HFF-Myc (cell line): ENCODE measurements at regions not wholly inside any gene's neighbourhood (a gene's known extent, or its start where the extent isn't known, plus 50 kb on each side); places are given as distances from the start of the nearest gene placed in this dataset.

ENCODE experiments used
- DNase-seq: peaks from one replicate; pipeline ENCODE4 v3.0.0-alpha.2; 2011; ENCODE audit warnings: low read depth; ENCODE audit errors: extremely low read depth
- H3K4me3 ChIP-seq: replicated peaks from 2 replicates; pipeline ENCODE4 v1.5.1; 2011; ENCODE audit warnings: low read depth, mild to moderate bottlenecking, control low read depth, low read length
- TF ChIP-seq, protein P1 (sequence below): IDR thresholded peaks from 2 replicates; pipeline ENCODE4 v1.5.1; 2012; ENCODE audit warnings: mild to moderate bottlenecking, low read depth, low read length, control low read depth; ENCODE audit errors: missing control alignments

DNA sequence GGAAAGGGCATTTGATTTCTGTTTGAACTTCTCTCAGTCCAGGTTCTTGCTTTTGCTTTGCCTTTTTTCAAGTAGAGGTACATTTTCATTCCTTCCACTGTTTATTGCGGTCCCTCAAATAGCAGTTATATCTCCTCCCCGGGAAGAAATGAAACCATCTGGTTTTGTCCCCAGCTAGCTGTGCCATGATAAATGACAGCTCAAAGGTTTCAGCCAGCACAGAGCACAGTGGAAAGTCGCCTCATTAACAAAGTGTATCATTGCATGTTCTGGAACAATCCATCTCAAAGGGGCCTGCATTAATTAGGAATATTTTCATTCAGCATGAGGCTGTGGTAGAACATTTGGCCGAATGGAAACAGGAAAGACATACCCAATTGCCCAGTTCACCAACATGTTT, 146.0 kb downstream of the EDN3 start:
- TF ChIP-seq, protein P1, sequence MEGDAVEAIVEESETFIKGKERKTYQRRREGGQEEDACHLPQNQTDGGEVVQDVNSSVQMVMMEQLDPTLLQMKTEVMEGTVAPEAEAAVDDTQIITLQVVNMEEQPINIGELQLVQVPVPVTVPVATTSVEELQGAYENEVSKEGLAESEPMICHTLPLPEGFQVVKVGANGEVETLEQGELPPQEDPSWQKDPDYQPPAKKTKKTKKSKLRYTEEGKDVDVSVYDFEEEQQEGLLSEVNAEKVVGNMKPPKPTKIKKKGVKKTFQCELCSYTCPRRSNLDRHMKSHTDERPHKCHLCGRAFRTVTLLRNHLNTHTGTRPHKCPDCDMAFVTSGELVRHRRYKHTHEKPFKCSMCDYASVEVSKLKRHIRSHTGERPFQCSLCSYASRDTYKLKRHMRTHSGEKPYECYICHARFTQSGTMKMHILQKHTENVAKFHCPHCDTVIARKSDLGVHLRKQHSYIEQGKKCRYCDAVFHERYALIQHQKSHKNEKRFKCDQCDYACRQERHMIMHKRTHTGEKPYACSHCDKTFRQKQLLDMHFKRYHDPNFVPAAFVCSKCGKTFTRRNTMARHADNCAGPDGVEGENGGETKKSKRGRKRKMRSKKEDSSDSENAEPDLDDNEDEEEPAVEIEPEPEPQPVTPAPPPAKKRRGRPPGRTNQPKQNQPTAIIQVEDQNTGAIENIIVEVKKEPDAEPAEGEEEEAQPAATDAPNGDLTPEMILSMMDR = no peak
- DNase-seq = no peak

DNA sequence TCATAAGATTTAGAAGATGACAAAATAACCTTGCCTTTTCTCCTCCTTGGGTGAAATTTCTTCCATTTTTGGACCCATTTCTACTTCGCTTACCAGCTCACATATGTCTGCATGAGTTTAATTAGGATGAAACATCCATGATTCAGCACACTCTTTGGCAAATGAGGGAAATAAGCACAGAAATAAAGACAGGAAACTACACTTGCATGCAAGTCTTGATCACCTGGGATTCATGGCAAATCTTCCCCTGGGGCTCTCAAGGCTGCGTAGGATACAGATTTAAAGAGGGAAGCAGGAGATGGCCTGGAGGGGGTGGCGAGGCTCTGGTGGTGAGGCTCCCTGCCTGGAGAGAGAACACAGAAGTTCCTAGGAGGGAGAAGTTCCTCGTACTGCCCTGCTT, 147.8 kb downstream of the EDN3 start:
- no peak for DNase-seq
- no peak overlapping the region for H3K4me3 ChIP-seq
- TF ChIP-seq, protein P1 = no peak

More for the DNA sequence above, 146.0 kb downstream of the EDN3 start:
- no peak overlapping the region for H3K4me3 ChIP-seq

DNA sequence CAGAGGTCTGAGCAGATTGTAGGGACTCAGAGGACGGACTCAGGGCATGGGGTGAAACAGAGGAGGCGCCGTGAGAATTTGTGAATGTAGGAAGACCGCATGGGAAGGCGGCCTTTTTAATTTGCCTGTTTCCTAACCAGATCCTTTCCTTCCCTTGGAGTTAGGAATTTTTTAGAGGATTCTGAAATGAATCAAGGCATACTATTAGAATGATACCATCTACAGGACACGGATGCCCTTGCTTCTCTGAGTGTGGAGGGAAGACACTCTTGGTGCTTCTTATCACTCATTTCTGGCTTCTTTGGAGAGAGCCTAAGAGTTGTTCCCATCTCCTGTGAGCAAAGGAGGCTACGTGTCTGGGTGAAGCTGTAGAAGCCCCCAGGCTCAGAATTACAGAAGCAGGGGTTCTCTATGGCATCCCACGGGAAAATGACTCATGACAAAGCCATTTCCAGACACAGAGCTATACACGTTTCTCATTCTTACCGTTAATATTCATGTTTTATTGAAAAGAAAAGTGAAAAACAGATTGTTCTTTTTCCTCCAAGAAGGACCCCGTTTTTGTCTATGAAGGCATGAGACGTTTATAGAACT, 148.5 kb downstream of the EDN3 start:
- DNase-seq = no peak
- H3K4me3 ChIP-seq = no peak overlapping the region
- TF ChIP-seq, protein P1 = no peak

DNA sequence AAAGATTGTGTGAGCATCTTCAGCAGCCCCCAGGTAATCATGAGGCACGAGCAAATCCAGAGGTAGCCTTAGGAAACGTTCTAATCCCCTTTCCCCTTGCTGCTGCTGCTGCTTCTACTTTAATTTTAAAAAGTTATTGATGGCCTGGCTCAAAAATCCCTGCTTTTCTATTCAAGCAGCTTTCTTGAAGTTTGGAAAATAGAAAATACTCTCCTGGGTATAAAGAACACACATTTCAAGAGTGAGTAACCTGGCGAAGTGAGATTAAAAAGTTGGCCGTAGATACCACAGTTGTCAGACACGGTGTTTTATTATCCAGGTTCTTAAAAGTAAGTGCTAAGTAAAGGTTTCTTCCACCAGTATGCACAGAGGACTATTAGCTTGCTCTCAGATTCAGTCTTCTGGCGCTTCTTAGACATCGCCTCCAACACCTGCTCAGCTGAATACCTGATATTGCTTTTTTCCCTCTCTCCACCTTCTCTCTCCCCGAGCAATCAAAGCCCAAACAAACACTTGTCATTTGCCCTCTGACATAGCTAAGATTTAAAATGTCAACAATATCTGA, 150.7 kb downstream of the EDN3 start:
- no peak for DNase-seq
- TF ChIP-seq, protein P1 = no peak
- H3K4me3 ChIP-seq = no peak overlapping the region

DNA sequence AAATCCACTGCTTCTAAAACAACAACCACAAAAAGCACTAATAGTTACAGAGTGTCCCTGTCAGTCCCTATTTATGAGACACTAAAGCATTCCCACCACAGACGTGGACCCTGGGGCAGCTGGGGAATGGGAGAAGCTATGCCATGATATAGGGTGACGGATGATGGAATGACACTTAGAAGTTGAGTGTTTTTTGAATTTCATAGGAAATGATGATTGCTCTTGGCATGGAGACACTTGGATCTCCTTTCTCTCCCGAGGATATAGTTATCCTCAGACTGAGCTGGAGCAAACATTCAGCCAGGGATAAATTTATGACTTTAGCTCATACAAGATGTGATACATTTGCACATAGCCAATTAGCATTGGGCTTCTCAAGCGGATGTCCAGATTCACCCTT, 151.2 kb downstream of the EDN3 start:
- no peak overlapping the region for H3K4me3 ChIP-seq
- DNase-seq = no peak
- TF ChIP-seq, protein P1 = no peak

DNA sequence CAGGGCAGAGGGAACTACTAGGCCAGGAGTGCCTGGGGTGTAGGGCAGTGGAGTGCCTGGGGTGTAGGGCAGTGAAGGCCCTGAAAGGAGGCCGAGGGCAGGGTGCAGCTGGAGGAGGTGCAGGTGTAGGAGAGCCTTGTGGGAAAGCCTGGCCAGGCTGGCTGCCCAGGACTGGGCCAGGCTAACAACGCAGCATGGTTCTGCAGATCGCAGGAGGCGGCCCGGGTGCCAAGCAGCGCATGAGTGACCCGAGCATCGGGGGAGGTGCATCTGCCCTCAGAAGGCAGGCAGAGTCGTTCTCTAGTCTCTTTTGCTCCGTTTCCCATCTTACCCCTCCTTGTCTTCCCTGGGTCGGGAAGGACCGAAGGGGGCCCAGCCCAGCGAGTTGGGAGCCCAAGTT, 151.5 kb upstream of the PHACTR3 start:
- no peak for DNase-seq
- no peak overlapping the region for H3K4me3 ChIP-seq
- TF ChIP-seq, protein P1 = no peak
